Sigmoid colon (tissue), 4 donors: ENCODE measurements at regions not wholly inside any gene's neighbourhood (a gene's known extent, or its start where the extent isn't known, plus 50 kb on each side); places are given as distances from the start of the nearest gene placed in this dataset.

Experiments used
- EP300 ChIP-seq, 4 donors: sonication (generic); formaldehyde crosslinking; IDR thresholded peaks; one replicate each; pipeline ENCODE4 v1.6.1; 2017; ENCODE audit warnings: antibody characterized with exemption in 4 of 4
- POLR2A ChIP-seq, 2 donors: fragments of 450-650 bp; IDR thresholded peaks; one replicate each; pipeline ENCODE4 v1.6.1; 2016; ENCODE audit warnings: antibody characterized with exemption in 2 of 2, mild to moderate bottlenecking in 2 of 2, moderate library complexity in 2 of 2
- POLR2AphosphoS5 ChIP-seq, 4 donors: sonication (generic); formaldehyde crosslinking; IDR thresholded peaks; one replicate each; pipeline ENCODE4 v1.6.1; 2017; ENCODE audit warnings: antibody characterized with exemption in 4 of 4
- TF ChIP-seq, protein P1 (sequence below), 4 experiments: fragments of 450-650 bp in 3 of 4; fragments of 200-600 bp in 1 of 4; IDR thresholded peaks; one replicate each; pipeline ENCODE4 v1.5.1; 2016 to 2019; ENCODE audit warnings: antibody characterized with exemption in 4 of 4, mild to moderate bottlenecking in 3 of 4, moderate library complexity in 2 of 4

GRCh38 chr2:215504547-215504946 lies 68.7 kb upstream of the FN1 start:
- TF ChIP-seq POLR2A (IDR thresholded peaks at IDR 0.05) (no peak), EP300 (IDR thresholded peaks at IDR 0.05) (no peak), POLR2AphosphoS5 (IDR thresholded peaks at IDR 0.05) (no peak)
- TF ChIP-seq, protein P1, sequence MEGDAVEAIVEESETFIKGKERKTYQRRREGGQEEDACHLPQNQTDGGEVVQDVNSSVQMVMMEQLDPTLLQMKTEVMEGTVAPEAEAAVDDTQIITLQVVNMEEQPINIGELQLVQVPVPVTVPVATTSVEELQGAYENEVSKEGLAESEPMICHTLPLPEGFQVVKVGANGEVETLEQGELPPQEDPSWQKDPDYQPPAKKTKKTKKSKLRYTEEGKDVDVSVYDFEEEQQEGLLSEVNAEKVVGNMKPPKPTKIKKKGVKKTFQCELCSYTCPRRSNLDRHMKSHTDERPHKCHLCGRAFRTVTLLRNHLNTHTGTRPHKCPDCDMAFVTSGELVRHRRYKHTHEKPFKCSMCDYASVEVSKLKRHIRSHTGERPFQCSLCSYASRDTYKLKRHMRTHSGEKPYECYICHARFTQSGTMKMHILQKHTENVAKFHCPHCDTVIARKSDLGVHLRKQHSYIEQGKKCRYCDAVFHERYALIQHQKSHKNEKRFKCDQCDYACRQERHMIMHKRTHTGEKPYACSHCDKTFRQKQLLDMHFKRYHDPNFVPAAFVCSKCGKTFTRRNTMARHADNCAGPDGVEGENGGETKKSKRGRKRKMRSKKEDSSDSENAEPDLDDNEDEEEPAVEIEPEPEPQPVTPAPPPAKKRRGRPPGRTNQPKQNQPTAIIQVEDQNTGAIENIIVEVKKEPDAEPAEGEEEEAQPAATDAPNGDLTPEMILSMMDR (IDR thresholded peaks at IDR 0.05) = no peak
